MCF 10A (cell line): ENCODE measurements at regions not wholly inside any gene's neighbourhood (a gene's known extent, or its start where the extent isn't known, plus 50 kb on each side); places are given as distances from the start of the nearest gene placed in this dataset.

ENCODE experiments used
- BruUV-seq: library from RNA; stranded (reverse); fragments of 400-500 nt; replicated peaks from 2 replicates; lab custom pipeline; 2021; lab: Mats Ljungman, UMichigan
- CTCF ChIA-PET: fragments of 300-600 bp; sonication (Branson Sonifier 250); formaldehyde crosslinking; extraction: SDS; loops from one replicate; lab custom pipeline; 2021; ENCODE audit warnings: antibody characterized with exemption, inconsistent platforms; lab: Yijun Ruan, JAX
- POLR2A ChIA-PET: fragments of 300-600, 350-650 bp; sonication (Branson Sonifier 250); formaldehyde crosslinking; extraction: SDS; loops from one replicate; lab custom pipeline; 2020; ENCODE audit warnings: antibody characterized with exemption, inconsistent platforms; lab: Yijun Ruan, JAX
- DNase-seq: peaks from one replicate; pipeline ENCODE4 v3.0.0-alpha.2; 2018; ENCODE audit not compliant: unreplicated experiment
- H3K27ac Mint-ChIP-seq: one replicate; pipeline ENCODE4 v1.8.0; 2022; ENCODE audit warnings: mild to moderate bottlenecking, low read depth, mixed read lengths; ENCODE audit not compliant: unreplicated experiment
- H3K27me3 Mint-ChIP-seq: one replicate; pipeline ENCODE4 v1.8.0; 2022; ENCODE audit warnings: mixed read lengths; ENCODE audit not compliant: insufficient read depth, unreplicated experiment
- H3K36me3 Mint-ChIP-seq: one replicate; pipeline ENCODE4 v1.8.0; 2022; ENCODE audit warnings: mild to moderate bottlenecking, moderate library complexity, mixed read lengths; ENCODE audit not compliant: insufficient read depth, unreplicated experiment
- H3K4me1 Mint-ChIP-seq: one replicate; pipeline ENCODE4 v1.8.0; 2022; ENCODE audit warnings: mixed read lengths; ENCODE audit not compliant: insufficient read depth, unreplicated experiment
- H3K4me3 Mint-ChIP-seq: one replicate; pipeline ENCODE4 v1.8.0; 2022; ENCODE audit warnings: mild to moderate bottlenecking, moderate library complexity, mixed read lengths; ENCODE audit not compliant: unreplicated experiment
- H3K9me3 Mint-ChIP-seq: one replicate; pipeline ENCODE4 v1.8.0; 2022; ENCODE audit warnings: mixed read lengths; ENCODE audit not compliant: unreplicated experiment
- intact Hi-C: fragments of 100-400 bp; cut with micrococcal nuclease; formaldehyde crosslinking; loops from 2 replicates; pipeline ENCODE4 v1.14.1; 2022
- TF ChIP-seq, protein P1 (sequence below): fragments of 200-600 bp; IDR thresholded peaks from one replicate; pipeline ENCODE4 v1.8.0; 2022; ENCODE audit warnings: antibody characterized with exemption, mild to moderate bottlenecking; ENCODE audit not compliant: unreplicated experiment

- TF ChIP-seq, protein P1, sequence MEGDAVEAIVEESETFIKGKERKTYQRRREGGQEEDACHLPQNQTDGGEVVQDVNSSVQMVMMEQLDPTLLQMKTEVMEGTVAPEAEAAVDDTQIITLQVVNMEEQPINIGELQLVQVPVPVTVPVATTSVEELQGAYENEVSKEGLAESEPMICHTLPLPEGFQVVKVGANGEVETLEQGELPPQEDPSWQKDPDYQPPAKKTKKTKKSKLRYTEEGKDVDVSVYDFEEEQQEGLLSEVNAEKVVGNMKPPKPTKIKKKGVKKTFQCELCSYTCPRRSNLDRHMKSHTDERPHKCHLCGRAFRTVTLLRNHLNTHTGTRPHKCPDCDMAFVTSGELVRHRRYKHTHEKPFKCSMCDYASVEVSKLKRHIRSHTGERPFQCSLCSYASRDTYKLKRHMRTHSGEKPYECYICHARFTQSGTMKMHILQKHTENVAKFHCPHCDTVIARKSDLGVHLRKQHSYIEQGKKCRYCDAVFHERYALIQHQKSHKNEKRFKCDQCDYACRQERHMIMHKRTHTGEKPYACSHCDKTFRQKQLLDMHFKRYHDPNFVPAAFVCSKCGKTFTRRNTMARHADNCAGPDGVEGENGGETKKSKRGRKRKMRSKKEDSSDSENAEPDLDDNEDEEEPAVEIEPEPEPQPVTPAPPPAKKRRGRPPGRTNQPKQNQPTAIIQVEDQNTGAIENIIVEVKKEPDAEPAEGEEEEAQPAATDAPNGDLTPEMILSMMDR = no peak
- H3K27ac Mint-ChIP-seq = no peak overlapping the region
- intact Hi-C loops = loop anchor here (5.0 kb wide), 1 partner anchor 195 kb away; no protein-coding TSS in a partner anchor
- peaks cover 16% of the 10 kb centered on the region for H3K4me1 Mint-ChIP-seq
- no peak for DNase-seq
- H3K36me3 Mint-ChIP-seq = no peaks in the 10 kb centered on the region
- no peaks in the 10 kb centered on the region for H3K27me3 Mint-ChIP-seq
- ChIA-PET CTCF (interaction anchor here (0.6 kb wide), 1 partner anchor 151 kb away, joined by 3 read pairs; no protein-coding TSS in a partner anchor), POLR2A (interaction anchor here (0.6 to 1.6 kb wide), 2 partner anchors 15 to 66 kb away, joined by 3 read pairs; no protein-coding TSS in a partner anchor)
- BruUV-seq = no TSS peak
- no peak overlapping the region for H3K4me3 Mint-ChIP-seq
- H3K9me3 Mint-ChIP-seq = no peaks in the 10 kb centered on the region
Measured at GRCh38 chr9:115212125-115212605, 94.2 kb upstream of the TNC start.

DNA sequence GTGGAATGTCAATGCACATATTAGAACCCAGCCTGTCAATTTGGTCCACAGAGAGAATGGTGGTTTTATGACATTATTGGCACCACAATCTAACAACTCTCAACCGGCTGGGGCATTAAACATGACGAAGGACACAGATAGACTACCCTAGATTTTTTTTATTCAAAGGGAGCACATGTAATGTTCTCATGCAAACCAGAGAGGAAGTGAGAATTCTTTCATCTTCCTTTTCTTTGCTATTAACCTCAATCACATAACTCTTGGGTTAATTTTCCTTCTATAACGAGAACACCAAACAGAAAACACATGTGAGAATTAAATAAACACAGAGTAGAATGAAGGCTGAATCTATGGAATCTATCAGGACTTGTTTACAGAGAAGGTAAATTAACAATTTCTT, 94.9 kb upstream of the TNC start:
- CTCF ChIA-PET = no interaction called here
- BruUV-seq = no TSS peak
- Mint-ChIP-seq H3K27ac (no peak overlapping the region), H3K9me3 (no peaks in the 10 kb centered on the region), H3K36me3 (no peaks in the 10 kb centered on the region), H3K27me3 (no peaks in the 10 kb centered on the region), H3K4me3 (no peak overlapping the region), H3K4me1 (peaks cover 16% of the 10 kb centered on the region)
- TF ChIP-seq, protein P1 = no peak
- intact Hi-C loops = loop anchor here (5.0 kb wide), 1 partner anchor 196 kb away; no protein-coding TSS in a partner anchor
- POLR2A ChIA-PET = interaction anchor here (0.6 kb wide), 1 partner anchor 66 kb away, joined by 3 read pairs; no protein-coding TSS in a partner anchor
- no peak for DNase-seq

DNA sequence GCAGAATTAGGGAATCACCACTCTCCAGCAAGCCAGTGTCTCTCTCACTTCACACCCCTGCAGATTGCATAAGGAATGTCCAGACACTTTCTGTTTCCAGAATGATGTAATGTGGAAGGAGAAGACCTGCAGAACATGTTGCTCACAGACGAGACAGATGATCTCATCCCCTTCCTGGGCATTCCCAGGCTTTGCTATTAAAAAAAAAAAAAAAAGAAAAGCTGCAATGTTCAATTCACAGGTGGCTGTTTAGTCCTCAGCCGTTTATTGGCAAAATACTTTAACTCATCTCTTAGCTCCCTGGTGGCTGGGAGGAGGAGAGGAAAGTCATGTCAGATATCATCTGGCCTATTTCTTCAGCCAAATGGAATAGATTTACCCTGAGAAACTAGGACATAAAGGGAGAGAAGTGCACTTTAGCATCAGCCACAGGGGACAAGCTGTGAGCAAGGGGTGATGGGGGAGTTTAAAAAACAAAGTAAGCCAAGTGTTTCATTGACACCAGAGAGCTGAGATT, 95.9 kb upstream of the TNC start:
- POLR2A ChIA-PET = interaction anchor here (0.7 to 0.8 kb wide), 2 partner anchors 96 to 1474 kb away, joined by 3 read pairs; partner anchors contain the start of gene TNC
- intact Hi-C loops = loop anchor here (5.0 kb wide), 1 partner anchor 197 kb away; no protein-coding TSS in a partner anchor
- H3K36me3 Mint-ChIP-seq = no peaks in the 10 kb centered on the region
- no TSS peak for BruUV-seq
- no peak overlapping the region for H3K27ac Mint-ChIP-seq
- H3K4me1 Mint-ChIP-seq = peaks cover 16% of the 10 kb centered on the region
- TF ChIP-seq, protein P1 = no peak
- CTCF ChIA-PET = interaction anchor here (0.8 to 1.4 kb wide), 4 partner anchors 11 to 89 kb away, joined by 3 to 5 read pairs (median 4); no protein-coding TSS in a partner anchor
- peak; percentile 91 for DNase-seq
- H3K27me3 Mint-ChIP-seq = no peaks in the 10 kb centered on the region
- H3K9me3 Mint-ChIP-seq = no peaks in the 10 kb centered on the region
- H3K4me3 Mint-ChIP-seq = no peak overlapping the region

- Mint-ChIP-seq H3K27ac (no peak overlapping the region), H3K4me3 (no peak overlapping the region), H3K27me3 (peaks cover 2% of the 10 kb centered on the region), H3K36me3 (no peaks in the 10 kb centered on the region), H3K9me3 (no peaks in the 10 kb centered on the region), H3K4me1 (peaks cover 11% of the 10 kb centered on the region)
- intact Hi-C loops = no loop called here
- POLR2A ChIA-PET = no interaction called here
- no TSS peak for BruUV-seq
- CTCF ChIA-PET = no interaction called here
- DNase-seq = no peak
- TF ChIP-seq, protein P1 = no peak
Measured at GRCh38 chr9:115216873-115217272, 98.9 kb upstream of the TNC start.
